Neural progenitor cell (in vitro differentiated cells): ENCODE measurements at regions not wholly inside any gene's neighbourhood (a gene's known extent, or its start where the extent isn't known, plus 50 kb on each side); places are given as distances from the start of the nearest gene placed in this dataset.

Experiments used
- DNase-seq: peaks from one replicate; pipeline ENCODE4 v3.0.0-alpha.2; 2016; ENCODE audit warnings: low spot score
- H2AFZ ChIP-seq: fragments of 200-600 bp; sonication (generic); replicated peaks from 2 replicates; pipeline ENCODE4 v1.6.1; 2016; ENCODE audit warnings: antibody characterized with exemption
- H3F3A ChIP-seq: fragments of 200-600 bp; sonication (generic); 2 replicates; pipeline ENCODE4 v1.6.1; 2016; ENCODE audit warnings: antibody characterized with exemption, low read depth
- H3K27ac ChIP-seq: fragments of 200-600 bp; sonication (generic); 2 replicates; pipeline ENCODE4 v1.5.1; 2016; ENCODE audit warnings: mild to moderate bottlenecking
- H3K27me3 ChIP-seq: fragments of 200-600 bp; sonication (generic); 2 replicates; pipeline ENCODE4 v1.6.1; 2016; ENCODE audit warnings: mild to moderate bottlenecking, moderate library complexity
- H3K36me3 ChIP-seq: fragments of 200-600 bp; sonication (generic); 2 replicates; pipeline ENCODE4 v1.5.1; 2016
- H3K4me1 ChIP-seq: fragments of 200-600 bp; sonication (generic); 2 replicates; pipeline ENCODE4 v1.6.1; 2016; ENCODE audit warnings: mixed run types
- H3K4me2 ChIP-seq: fragments of 200-600 bp; sonication (generic); 2 replicates; pipeline ENCODE4 v1.6.1; 2016
- H3K4me3 ChIP-seq: fragments of 200-600 bp; sonication (generic); 2 replicates; pipeline ENCODE4 v1.5.1; 2016
- H3K79me2 ChIP-seq: fragments of 200-600 bp; sonication (generic); 2 replicates; pipeline ENCODE4 v1.6.1; 2016; ENCODE audit warnings: low read depth
- H3K9ac ChIP-seq: fragments of 200-600 bp; sonication (generic); 2 replicates; pipeline ENCODE4 v1.6.1; 2016
- H3K9me3 ChIP-seq: fragments of 200-600 bp; sonication (generic); 2 replicates; pipeline ENCODE4 v1.5.1; 2016; ENCODE audit warnings: low read depth
- H4K20me1 ChIP-seq: fragments of 200-600 bp; sonication (generic); 2 replicates; pipeline ENCODE4 v1.6.1; 2016; ENCODE audit warnings: low read depth
- H3K27ac Mint-ChIP-seq: 3 replicates; pipeline ENCODE4 v1.8.0; 2021; ENCODE audit warnings: mixed read lengths
- H3K27me3 Mint-ChIP-seq: 2 replicates; pipeline ENCODE4 v1.8.0; 2022; ENCODE audit warnings: low read depth, mild to moderate bottlenecking, inconsistent platforms, moderate library complexity, mixed read lengths; ENCODE audit not compliant: insufficient read depth
- H3K36me3 Mint-ChIP-seq: 3 replicates; pipeline ENCODE4 v1.8.0; 2021; ENCODE audit warnings: mixed read lengths
- H3K4me1 Mint-ChIP-seq: 3 replicates; pipeline ENCODE4 v1.8.0; 2021; ENCODE audit warnings: mixed read lengths
- H3K4me3 Mint-ChIP-seq: 3 replicates; pipeline ENCODE4 v1.8.0; 2021; ENCODE audit warnings: mild to moderate bottlenecking, moderate library complexity, mixed read lengths
- H3K9me3 Mint-ChIP-seq: 3 replicates; pipeline ENCODE4 v1.8.0; 2020; ENCODE audit warnings: mixed read lengths
- EZH2 ChIP-seq: fragments of 200-600 bp; sonication (generic); IDR thresholded peaks from 2 replicates; pipeline ENCODE4 v1.6.1; 2017; ENCODE audit warnings: antibody characterized with exemption, mild to moderate bottlenecking, moderate library complexity
- EZH2phosphoT487 ChIP-seq: fragments of 200-600 bp; sonication (generic); IDR thresholded peaks from 2 replicates; pipeline ENCODE4 v1.6.1; 2017; ENCODE audit warnings: antibody characterized with exemption
- TF ChIP-seq, protein P1 (sequence below): fragments of 200-600 bp; sonication (generic); IDR thresholded peaks from 2 replicates; pipeline ENCODE4 v1.5.1; 2017; ENCODE audit warnings: antibody characterized with exemption, mild to moderate bottlenecking

DNA sequence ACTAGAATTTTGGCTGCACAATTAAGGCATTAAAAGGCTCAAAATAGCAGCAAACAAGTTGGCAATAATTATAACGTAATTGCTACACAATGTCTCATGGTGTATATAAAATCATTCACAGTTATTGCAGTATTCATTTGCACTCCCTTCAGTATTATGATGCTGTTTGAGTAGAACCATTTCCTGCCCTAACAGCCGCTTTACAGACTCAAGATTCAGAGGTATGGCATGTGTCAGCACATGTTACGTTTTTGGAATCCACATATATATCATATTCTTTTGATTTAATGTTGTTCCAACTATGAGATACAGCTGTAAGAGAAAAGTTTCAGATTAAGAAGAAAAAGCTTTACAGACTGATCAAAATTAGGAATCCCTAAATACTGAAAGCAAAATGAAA, 56.3 kb upstream of the NCKAP5 start:
- H3K27ac ChIP-seq: no peak overlapping the region
- no peak overlapping the region for H2AFZ ChIP-seq
- no peak overlapping the region for H3K4me2 ChIP-seq
- Mint-ChIP-seq H3K27ac (no peak overlapping the region), H3K27me3 (no peaks in the 10 kb centered on the region), H3K36me3 (peaks cover 5% of the 10 kb centered on the region), H3K9me3 (peaks cover 47% of the 10 kb centered on the region), H3K4me3 (no peak overlapping the region), H3K4me1 (no peaks in the 10 kb centered on the region)
- no peaks in the 10 kb centered on the region for H3K79me2 ChIP-seq
- H4K20me1 ChIP-seq: no peaks in the 10 kb centered on the region
- H3K9ac ChIP-seq: no peak overlapping the region
- no peaks in the 10 kb centered on the region for H3F3A ChIP-seq
- H3K27me3 ChIP-seq: no peaks in the 10 kb centered on the region
- no peak for DNase-seq
- TF ChIP-seq EZH2 (no peak), EZH2phosphoT487 (no peak)
- TF ChIP-seq, protein P1, sequence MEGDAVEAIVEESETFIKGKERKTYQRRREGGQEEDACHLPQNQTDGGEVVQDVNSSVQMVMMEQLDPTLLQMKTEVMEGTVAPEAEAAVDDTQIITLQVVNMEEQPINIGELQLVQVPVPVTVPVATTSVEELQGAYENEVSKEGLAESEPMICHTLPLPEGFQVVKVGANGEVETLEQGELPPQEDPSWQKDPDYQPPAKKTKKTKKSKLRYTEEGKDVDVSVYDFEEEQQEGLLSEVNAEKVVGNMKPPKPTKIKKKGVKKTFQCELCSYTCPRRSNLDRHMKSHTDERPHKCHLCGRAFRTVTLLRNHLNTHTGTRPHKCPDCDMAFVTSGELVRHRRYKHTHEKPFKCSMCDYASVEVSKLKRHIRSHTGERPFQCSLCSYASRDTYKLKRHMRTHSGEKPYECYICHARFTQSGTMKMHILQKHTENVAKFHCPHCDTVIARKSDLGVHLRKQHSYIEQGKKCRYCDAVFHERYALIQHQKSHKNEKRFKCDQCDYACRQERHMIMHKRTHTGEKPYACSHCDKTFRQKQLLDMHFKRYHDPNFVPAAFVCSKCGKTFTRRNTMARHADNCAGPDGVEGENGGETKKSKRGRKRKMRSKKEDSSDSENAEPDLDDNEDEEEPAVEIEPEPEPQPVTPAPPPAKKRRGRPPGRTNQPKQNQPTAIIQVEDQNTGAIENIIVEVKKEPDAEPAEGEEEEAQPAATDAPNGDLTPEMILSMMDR: no peak
- H3K4me1 ChIP-seq: no peaks in the 10 kb centered on the region
- H3K36me3 ChIP-seq: no peaks in the 10 kb centered on the region
- H3K4me3 ChIP-seq: no peak overlapping the region
- no peaks in the 10 kb centered on the region for H3K9me3 ChIP-seq

- H3K9me3 Mint-ChIP-seq: peaks cover 38% of the 10 kb centered on the region
- no peaks in the 10 kb centered on the region for H3K4me1 Mint-ChIP-seq
- Histone ChIP-seq H3K9me3 (no peaks in the 10 kb centered on the region), H3K4me1 (no peaks in the 10 kb centered on the region), H3K36me3 (no peaks in the 10 kb centered on the region), H3F3A (no peaks in the 10 kb centered on the region), H3K9ac (no peak overlapping the region), H3K27me3 (no peaks in the 10 kb centered on the region), H3K79me2 (no peaks in the 10 kb centered on the region), H3K4me3 (no peak overlapping the region), H3K4me2 (no peak overlapping the region), H4K20me1 (no peaks in the 10 kb centered on the region), H2AFZ (no peak overlapping the region), H3K27ac (no peak overlapping the region)
- no peaks in the 10 kb centered on the region for H3K27me3 Mint-ChIP-seq
- no peak for DNase-seq
- H3K27ac Mint-ChIP-seq: peak overlapping the region; percentile 46
- H3K4me3 Mint-ChIP-seq: no peak overlapping the region
- peaks cover 4% of the 10 kb centered on the region for H3K36me3 Mint-ChIP-seq
- TF ChIP-seq EZH2phosphoT487 (no peak), EZH2 (no peak)
- TF ChIP-seq, protein P1: no peak
Observed at GRCh38 chr2:133627741-133628140, 59.5 kb upstream of the NCKAP5 start.

GRCh38 chr2:133633309-133633708, 65.0 kb upstream of the NCKAP5 start:
- H3K27me3 ChIP-seq: no peaks in the 10 kb centered on the region
- no peaks in the 10 kb centered on the region for H3F3A ChIP-seq
- H3K36me3 ChIP-seq: no peaks in the 10 kb centered on the region
- no peaks in the 10 kb centered on the region for H3K9me3 ChIP-seq
- no peaks in the 10 kb centered on the region for H3K27me3 Mint-ChIP-seq
- H3K4me1 Mint-ChIP-seq: peaks cover 7% of the 10 kb centered on the region
- peaks cover 3% of the 10 kb centered on the region for H3K36me3 Mint-ChIP-seq
- no peaks in the 10 kb centered on the region for H3K79me2 ChIP-seq
- H4K20me1 ChIP-seq: no peaks in the 10 kb centered on the region
- no peak overlapping the region for H3K4me3 ChIP-seq
- no peak overlapping the region for H3K27ac Mint-ChIP-seq
- no peak overlapping the region for H3K4me3 Mint-ChIP-seq
- H3K9me3 Mint-ChIP-seq: peaks cover 19% of the 10 kb centered on the region
- no peak for TF ChIP-seq EZH2
- TF ChIP-seq, protein P1: no peak
- TF ChIP-seq EZH2phosphoT487: no peak
- H3K9ac ChIP-seq: no peak overlapping the region
- no peak overlapping the region for H3K27ac ChIP-seq
- DNase-seq: no peak
- no peak overlapping the region for H3K4me2 ChIP-seq
- H3K4me1 ChIP-seq: peaks cover 11% of the 10 kb centered on the region
- H2AFZ ChIP-seq: no peak overlapping the region
